ENCODE measurements at regions not wholly inside any gene's neighbourhood (a gene's known extent, or its start where the extent isn't known, plus 50 kb on each side); places are given as distances from the start of the nearest gene placed in this dataset.

DNA sequence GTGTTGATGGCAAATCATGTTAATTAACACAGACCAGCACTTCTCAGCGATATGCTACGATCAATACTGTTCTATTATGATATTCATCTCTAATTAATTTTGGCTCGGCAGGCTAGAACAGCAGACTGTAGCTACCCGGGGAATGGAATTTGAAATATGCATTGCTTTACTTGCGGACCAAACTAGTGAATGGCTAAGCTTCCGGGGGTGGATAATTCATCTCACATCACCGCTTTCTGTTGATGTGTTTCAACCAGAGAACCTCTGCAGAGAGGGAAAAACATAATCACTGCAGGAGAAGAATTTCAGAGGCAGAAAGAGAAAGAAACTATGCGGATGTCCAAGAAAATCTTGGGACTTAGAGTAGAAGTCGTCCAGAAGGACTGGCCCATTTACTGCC, 490.9 kb downstream of the STK39 start:
- POLR2A ChIA-PET: no interaction called here
- no peak for DNase-seq
- no peak for TF ChIP-seq EZH2phosphoT487 (IDR thresholded peaks at IDR 0.05; ENCODE audit: borderline replicate concordance, low read depth)
- TF ChIP-seq EP300 (IDR thresholded peaks at IDR 0.05; ENCODE audit: borderline replicate concordance in 1 of 2, low read depth in 1 of 2, low read length in 1 of 2): no peak
- TF ChIP-seq, protein P1, sequence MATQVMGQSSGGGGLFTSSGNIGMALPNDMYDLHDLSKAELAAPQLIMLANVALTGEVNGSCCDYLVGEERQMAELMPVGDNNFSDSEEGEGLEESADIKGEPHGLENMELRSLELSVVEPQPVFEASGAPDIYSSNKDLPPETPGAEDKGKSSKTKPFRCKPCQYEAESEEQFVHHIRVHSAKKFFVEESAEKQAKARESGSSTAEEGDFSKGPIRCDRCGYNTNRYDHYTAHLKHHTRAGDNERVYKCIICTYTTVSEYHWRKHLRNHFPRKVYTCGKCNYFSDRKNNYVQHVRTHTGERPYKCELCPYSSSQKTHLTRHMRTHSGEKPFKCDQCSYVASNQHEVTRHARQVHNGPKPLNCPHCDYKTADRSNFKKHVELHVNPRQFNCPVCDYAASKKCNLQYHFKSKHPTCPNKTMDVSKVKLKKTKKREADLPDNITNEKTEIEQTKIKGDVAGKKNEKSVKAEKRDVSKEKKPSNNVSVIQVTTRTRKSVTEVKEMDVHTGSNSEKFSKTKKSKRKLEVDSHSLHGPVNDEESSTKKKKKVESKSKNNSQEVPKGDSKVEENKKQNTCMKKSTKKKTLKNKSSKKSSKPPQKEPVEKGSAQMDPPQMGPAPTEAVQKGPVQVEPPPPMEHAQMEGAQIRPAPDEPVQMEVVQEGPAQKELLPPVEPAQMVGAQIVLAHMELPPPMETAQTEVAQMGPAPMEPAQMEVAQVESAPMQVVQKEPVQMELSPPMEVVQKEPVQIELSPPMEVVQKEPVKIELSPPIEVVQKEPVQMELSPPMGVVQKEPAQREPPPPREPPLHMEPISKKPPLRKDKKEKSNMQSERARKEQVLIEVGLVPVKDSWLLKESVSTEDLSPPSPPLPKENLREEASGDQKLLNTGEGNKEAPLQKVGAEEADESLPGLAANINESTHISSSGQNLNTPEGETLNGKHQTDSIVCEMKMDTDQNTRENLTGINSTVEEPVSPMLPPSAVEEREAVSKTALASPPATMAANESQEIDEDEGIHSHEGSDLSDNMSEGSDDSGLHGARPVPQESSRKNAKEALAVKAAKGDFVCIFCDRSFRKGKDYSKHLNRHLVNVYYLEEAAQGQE (IDR thresholded peaks at IDR 0.05; ENCODE audit: low read depth, low read length): no peak
- H3K4me2 ChIP-seq: no peak overlapping the region
- no peaks in the 10 kb centered on the region for H3K9me2 ChIP-seq
- no peak overlapping the region for H3K4me3 ChIP-seq (ENCODE audit: low read depth in 2 of 2, low read length in 1 of 2)
- H3K27ac ChIP-seq (ENCODE audit: low read depth in 2 of 2, low read length in 1 of 2): no peak overlapping the region
- no peak overlapping the region for H2AFZ ChIP-seq (ENCODE audit: low read depth)
- CTCF ChIA-PET: no interaction called here
- H3K79me2 ChIP-seq (ENCODE audit: insufficient read depth): no peaks in the 10 kb centered on the region
- H3K27me3 ChIP-seq (ENCODE audit: insufficient read depth): no peaks in the 10 kb centered on the region
- H3K36me3 ChIP-seq (replicated peaks in 1 of 2; ENCODE audit: control insufficient read depth in 1 of 2, insufficient read depth in 2 of 2, low read length in 1 of 2): no peaks in the 10 kb centered on the region
- no peaks in the 10 kb centered on the region for H4K20me1 ChIP-seq (ENCODE audit: insufficient read depth)
- no peak overlapping the region for H3K9ac ChIP-seq
- 70% methylated on average over 9 of the region's 9 CpGs for WGBS (ENCODE audit: low lambda C conversion rate)
- H3K9me3 ChIP-seq: no peaks in the 10 kb centered on the region
- no peaks in the 10 kb centered on the region for H3F3A ChIP-seq (replicated peaks; ENCODE audit: insufficient read depth)
- no peaks in the 10 kb centered on the region for H3K4me1 ChIP-seq (ENCODE audit: control insufficient read depth in 1 of 2, insufficient read depth in 2 of 2, low read depth in 1 of 2, low read length in 1 of 2)

- no peak overlapping the region for H3K4me3 ChIP-seq (ENCODE audit: low read depth in 2 of 2, low read length in 1 of 2)
- no peak overlapping the region for H3K27ac ChIP-seq (ENCODE audit: low read depth in 2 of 2, low read length in 1 of 2)
- no peak for TF ChIP-seq NFIC (IDR thresholded peaks at IDR 0.05; ENCODE audit: borderline replicate concordance)
- TF ChIP-seq TAF1 (IDR thresholded peaks at IDR 0.05; ENCODE audit: borderline replicate concordance, low read depth, low read length): no peak
- no peak for TF ChIP-seq MXI1 (IDR thresholded peaks at IDR 0.05; ENCODE audit: low read depth, low read length)
- no peak for TF ChIP-seq POLR2AphosphoS5 (IDR thresholded peaks at IDR 0.05; ENCODE audit: low read depth, low read length)
- no peak for TF ChIP-seq ZBTB33 (IDR thresholded peaks at IDR 0.05; ENCODE audit: borderline replicate concordance, low read depth)
- TF ChIP-seq CTCF (IDR thresholded peaks at IDR 0.05): no peak
- TF ChIP-seq USF2 (IDR thresholded peaks at IDR 0.05; ENCODE audit: borderline replicate concordance, low read depth, low read length): no peak
- TF ChIP-seq JUND (IDR thresholded peaks at IDR 0.05): no peak
- TF ChIP-seq, protein P2, sequence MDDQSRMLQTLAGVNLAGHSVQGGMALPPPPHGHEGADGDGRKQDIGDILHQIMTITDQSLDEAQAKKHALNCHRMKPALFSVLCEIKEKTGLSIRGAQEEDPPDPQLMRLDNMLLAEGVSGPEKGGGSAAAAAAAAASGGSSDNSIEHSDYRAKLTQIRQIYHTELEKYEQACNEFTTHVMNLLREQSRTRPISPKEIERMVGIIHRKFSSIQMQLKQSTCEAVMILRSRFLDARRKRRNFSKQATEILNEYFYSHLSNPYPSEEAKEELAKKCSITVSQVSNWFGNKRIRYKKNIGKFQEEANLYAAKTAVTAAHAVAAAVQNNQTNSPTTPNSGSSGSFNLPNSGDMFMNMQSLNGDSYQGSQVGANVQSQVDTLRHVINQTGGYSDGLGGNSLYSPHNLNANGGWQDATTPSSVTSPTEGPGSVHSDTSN (IDR thresholded peaks at IDR 0.05): no peak
- no peak for TF ChIP-seq GABPA (IDR thresholded peaks at IDR 0.05; ENCODE audit: low read depth)
- no peak for TF ChIP-seq TCF12 (IDR thresholded peaks at IDR 0.05)
- TF ChIP-seq GATA2 (CRISPR knock-in tag; IDR thresholded peaks at IDR 0.05): no peak
- H3K79me2 ChIP-seq (ENCODE audit: insufficient read depth): no peaks in the 10 kb centered on the region
- WGBS (ENCODE audit: low lambda C conversion rate): 86% methylated on average over 3 of the region's 3 CpGs
- no peaks in the 10 kb centered on the region for H3K9me3 ChIP-seq
- H3F3A ChIP-seq (replicated peaks; ENCODE audit: insufficient read depth): no peaks in the 10 kb centered on the region
- no peak overlapping the region for H3K9ac ChIP-seq
- H3K4me1 ChIP-seq (ENCODE audit: control insufficient read depth in 1 of 2, insufficient read depth in 2 of 2, low read depth in 1 of 2, low read length in 1 of 2): no peaks in the 10 kb centered on the region
- no peaks in the 10 kb centered on the region for H3K27me3 ChIP-seq (ENCODE audit: insufficient read depth)
- ChIA-PET POLR2A (no interaction called here), CTCF (no interaction called here)
- no peaks in the 10 kb centered on the region for H3K9me2 ChIP-seq
- DNase-seq: no peak
- H3K36me3 ChIP-seq (replicated peaks in 1 of 2; ENCODE audit: control insufficient read depth in 1 of 2, insufficient read depth in 2 of 2, low read length in 1 of 2): no peaks in the 10 kb centered on the region
- no peak overlapping the region for H3K4me2 ChIP-seq
- no peaks in the 10 kb centered on the region for H4K20me1 ChIP-seq (ENCODE audit: insufficient read depth)
- no peak overlapping the region for H2AFZ ChIP-seq (ENCODE audit: low read depth)
Measured at GRCh38 chr2:167753142-167753541, 494.3 kb downstream of the STK39 start.

Data from SK-N-SH (cell line).